HEK293T (cell line): ENCODE measurements at regions not wholly inside any gene's neighbourhood (a gene's known extent, or its start where the extent isn't known, plus 50 kb on each side); places are given as distances from the start of the nearest gene placed in this dataset.

Experiments
- BHLHE40 ChIP-seq: fragments of 450-650 bp; IDR thresholded peaks from 2 replicates; pipeline ENCODE4 v1.6.1; 2016; ENCODE audit warnings: mild to moderate bottlenecking, moderate library complexity, borderline replicate concordance
- FOXK2 ChIP-seq: fragments of 450-650 bp; IDR thresholded peaks from 2 replicates; pipeline ENCODE4 v1.6.1; 2016; ENCODE audit warnings: mild to moderate bottlenecking
- FOXM1 ChIP-seq: fragments of 450-650 bp; IDR thresholded peaks from 2 replicates; pipeline ENCODE4 v1.6.1; 2017; ENCODE audit warnings: mild to moderate bottlenecking, borderline replicate concordance
- L3MBTL2 ChIP-seq: fragments of 450-650 bp; conservative IDR thresholded peaks from 2 replicates; pipeline ENCODE4 v1.6.1; 2016; ENCODE audit warnings: mild to moderate bottlenecking
- LEF1 ChIP-seq: fragments of 450-650 bp; IDR thresholded peaks from 2 replicates; pipeline ENCODE4 v1.6.1; 2017; ENCODE audit warnings: mild to moderate bottlenecking, borderline replicate concordance
- NFRKB ChIP-seq: fragments of 450-650 bp; IDR thresholded peaks from 2 replicates; pipeline ENCODE4 v1.6.1; 2016; ENCODE audit warnings: mild to moderate bottlenecking, moderate library complexity
- SP1 ChIP-seq: fragments of 450-650 bp; IDR thresholded peaks from 2 replicates; pipeline ENCODE4 v1.6.1; 2017
- SUZ12 ChIP-seq: fragments of 450-650 bp; IDR thresholded peaks from 2 replicates; pipeline ENCODE4 v1.6.1; 2016; ENCODE audit warnings: mild to moderate bottlenecking

DNA sequence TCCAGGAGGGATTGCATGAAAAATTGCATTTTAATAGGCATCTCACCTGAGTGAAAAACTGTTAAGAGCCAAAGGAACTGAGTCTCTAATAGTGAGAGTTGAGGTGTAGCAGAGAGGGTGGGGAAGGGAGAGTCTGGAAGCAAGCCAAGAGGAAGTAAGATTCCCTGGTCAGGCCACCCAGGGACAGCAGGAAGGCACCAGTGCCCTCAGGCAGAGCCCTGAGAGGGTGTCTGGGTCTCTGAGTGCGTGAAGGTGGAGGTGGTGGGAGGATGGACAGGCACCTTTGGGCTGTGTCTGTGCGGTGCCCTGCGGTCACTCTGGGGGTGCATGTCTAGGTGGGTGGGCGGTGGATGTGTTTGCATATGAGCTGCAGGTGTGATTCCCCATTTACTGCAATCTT is 300.4 kb upstream of the ROPN1 start:
- TF ChIP-seq SP1 (no peak), L3MBTL2 (no peak), BHLHE40 (no peak), FOXM1 (no peak), SUZ12 (no peak), NFRKB (no peak), LEF1 (no peak), FOXK2 (no peak)
